Fibroblast of gingiva (primary cell): ENCODE measurements at regions not wholly inside any gene's neighbourhood (a gene's known extent, or its start where the extent isn't known, plus 50 kb on each side); places are given as distances from the start of the nearest gene placed in this dataset.
A peak's percentile ranks its signal among the peaks of the same experiment; 100 is the strongest.
"Not testable (repeated sequence)": the region's sequence is repeated elsewhere in the genome, so short reads cannot be mapped to it uniquely, and the experiment has no call there.

ENCODE experiments used
- DNase-seq: peaks from one replicate; pipeline ENCODE4 v3.0.0-alpha.2; 2011; ENCODE audit warnings: low read depth

GRCh38 chr6:77178821-77179220 is 284.5 kb downstream of the HTR1B start:
- DNase-seq, result no peak

- no peak for DNase-seq
These were observed 285.8 kb downstream of the HTR1B start for GRCh38 chr6:77177470-77177869.

- DNase-seq, result no peak
These were observed 289.7 kb downstream of the HTR1B start for GRCh38 chr6:77173472-77174074.

GRCh38 chr6:77172578-77172977 is 290.7 kb downstream of the HTR1B start:
- no peak for DNase-seq

- no peak for DNase-seq
These were observed 303.6 kb downstream of the HTR1B start for GRCh38 chr6:77159730-77160129.

GRCh38 chr6:77151241-77151640 is 312.1 kb downstream of the HTR1B start:
- no peak for DNase-seq

- DNase-seq, result no peak
These were observed 312.6 kb downstream of the HTR1B start for GRCh38 chr6:77150736-77151135.

- DNase-seq, result no peak
These were observed 318.0 kb downstream of the HTR1B start for GRCh38 chr6:77145244-77145643.

- no peak for DNase-seq
These were observed 319.4 kb downstream of the HTR1B start for GRCh38 chr6:77143659-77144447.

- DNase-seq, result no peak
These were observed 327.2 kb downstream of the HTR1B start for GRCh38 chr6:77136086-77136485.

GRCh38 chr6:77133031-77133430 is 330.3 kb downstream of the HTR1B start:
- DNase-seq, result no peak

- DNase-seq, result no peak
These were observed 331.9 kb downstream of the HTR1B start for GRCh38 chr6:77131426-77131825.

- DNase-seq, result no peak
These were observed 338.7 kb downstream of the HTR1B start for GRCh38 chr6:77124604-77125003.

- no peak for DNase-seq
These were observed 339.8 kb downstream of the HTR1B start for GRCh38 chr6:77123527-77123926.

GRCh38 chr6:77106992-77107391 is 356.3 kb downstream of the HTR1B start:
- DNase-seq, result no peak

- no peak for DNase-seq
These were observed 358.2 kb downstream of the HTR1B start for GRCh38 chr6:77105091-77105490.

- DNase-seq, result no peak
These were observed 365.4 kb downstream of the HTR1B start for GRCh38 chr6:77097940-77098339.

GRCh38 chr6:77095936-77096627 is 367.2 kb downstream of the HTR1B start:
- no peak for DNase-seq

GRCh38 chr6:77094821-77095220 is 368.5 kb downstream of the HTR1B start:
- no peak for DNase-seq

- DNase-seq, result peak; percentile 1
These were observed 370.3 kb downstream of the HTR1B start for GRCh38 chr6:77092971-77093370.

- DNase-seq, result no peak
These were observed 373.5 kb downstream of the HTR1B start for GRCh38 chr6:77089776-77090175.

GRCh38 chr6:77087794-77088318 is 375.4 kb downstream of the HTR1B start:
- not testable (repeated sequence) for DNase-seq
